SKM-1 treated with dmso at 0.1 percent for 144 hours (cell line): ENCODE measurements at regions not wholly inside any gene's neighbourhood (a gene's known extent, or its start where the extent isn't known, plus 50 kb on each side); places are given as distances from the start of the nearest gene placed in this dataset.

Experiments used
- DNase-seq: peaks from one replicate; lab custom pipeline; 2025; ENCODE audit not compliant: unreplicated experiment; lab: John Stamatoyannopoulos, UW

DNA sequence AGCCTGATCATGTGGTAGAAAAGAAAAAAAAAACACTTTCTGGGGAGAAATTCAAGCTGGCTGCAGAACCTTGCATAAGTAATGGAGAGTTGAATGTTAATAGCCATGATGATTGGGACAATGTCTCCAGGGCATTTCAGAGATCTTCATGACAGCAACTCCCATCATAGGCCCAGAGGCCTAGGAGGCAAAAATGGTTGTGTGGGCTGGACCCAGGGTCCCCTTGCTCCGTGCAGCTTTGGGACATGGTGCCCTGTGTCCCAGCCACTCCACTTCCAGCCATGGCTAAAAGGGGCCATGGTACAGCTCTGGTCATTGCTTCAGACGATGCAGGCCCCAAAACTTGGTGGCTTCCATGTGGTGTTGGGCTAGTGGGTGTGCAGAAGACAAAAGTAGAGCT, 1170.9 kb downstream of the C4orf33 start:
- DNase-seq = no peak

DNA sequence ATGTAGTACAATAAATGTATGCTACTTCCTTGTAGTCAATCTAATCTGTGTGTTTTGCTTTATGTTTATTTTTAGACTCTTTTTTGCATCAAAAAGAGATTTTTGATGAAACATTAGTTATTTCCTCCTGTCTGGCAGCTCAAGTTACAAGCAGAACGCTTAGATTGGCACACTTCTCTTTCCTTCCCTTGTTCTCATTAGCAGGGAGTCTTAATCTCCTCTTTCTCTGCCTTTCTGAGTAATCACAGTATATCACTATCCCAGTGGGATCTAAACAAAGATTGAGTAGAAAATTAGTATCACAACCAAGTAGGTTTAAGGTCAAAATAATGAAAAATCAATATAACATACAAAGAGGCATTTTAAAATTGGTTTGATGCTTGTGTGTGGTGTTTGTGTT, 1192.6 kb downstream of the C4orf33 start:
- DNase-seq = no peak

DNA sequence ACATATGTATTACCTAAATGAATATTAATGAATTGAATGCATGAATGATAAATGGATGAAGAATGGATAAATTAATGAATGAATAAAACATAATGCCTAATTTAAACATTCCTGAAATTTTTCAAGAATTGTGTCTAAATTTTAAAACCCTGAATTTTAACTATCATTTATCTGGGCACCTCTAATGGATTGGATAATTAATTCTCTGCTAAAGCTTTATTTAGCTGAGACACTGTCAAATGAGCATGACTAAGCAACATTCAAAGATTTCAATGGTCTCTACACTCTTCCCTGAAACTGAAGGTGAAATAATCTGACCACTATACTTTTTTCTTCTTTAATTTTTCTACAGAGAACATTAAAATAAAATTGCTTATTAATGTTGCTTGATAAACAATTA, 1197.7 kb downstream of the C4orf33 start:
- DNase-seq = no peak

DNA sequence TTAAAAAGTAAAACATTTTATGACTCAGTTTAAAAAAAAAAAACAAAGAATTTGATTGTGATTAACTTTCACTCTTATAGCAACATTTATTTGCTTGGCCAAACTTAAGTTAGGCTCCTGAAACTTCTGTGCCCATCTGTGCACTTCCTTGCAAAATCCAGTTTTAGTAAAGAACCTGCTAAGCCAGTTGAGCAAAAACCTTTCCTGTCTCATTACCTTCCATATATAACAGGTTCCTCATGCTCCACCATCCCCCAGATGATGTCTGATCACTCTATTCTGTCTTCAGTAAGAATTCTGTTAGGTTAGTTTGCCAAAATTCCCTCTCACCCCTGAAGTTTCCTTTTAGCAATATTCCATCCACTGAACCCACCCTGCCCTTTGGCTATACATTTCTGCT, 1200.5 kb downstream of the C4orf33 start:
- no peak for DNase-seq

DNA sequence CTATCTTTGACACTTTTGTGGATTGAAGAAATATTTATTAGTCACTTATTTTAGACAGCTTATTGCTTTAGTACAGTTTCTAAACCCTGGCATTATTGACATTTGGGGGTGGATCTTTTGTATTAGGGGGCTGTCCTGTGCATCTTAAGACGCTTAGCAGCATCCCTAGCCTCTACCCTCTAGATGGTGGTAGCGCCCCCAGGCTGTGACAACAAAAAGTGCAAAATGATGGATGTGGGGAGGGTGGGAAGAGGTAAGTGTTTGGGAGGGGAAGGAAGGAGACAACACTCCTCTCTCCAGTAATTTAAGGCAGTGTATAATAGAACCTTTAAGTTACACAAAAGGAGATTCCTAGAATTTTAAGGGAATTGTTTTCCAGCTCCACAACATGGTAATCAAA, 1210.6 kb downstream of the C4orf33 start:
- no peak for DNase-seq

DNA sequence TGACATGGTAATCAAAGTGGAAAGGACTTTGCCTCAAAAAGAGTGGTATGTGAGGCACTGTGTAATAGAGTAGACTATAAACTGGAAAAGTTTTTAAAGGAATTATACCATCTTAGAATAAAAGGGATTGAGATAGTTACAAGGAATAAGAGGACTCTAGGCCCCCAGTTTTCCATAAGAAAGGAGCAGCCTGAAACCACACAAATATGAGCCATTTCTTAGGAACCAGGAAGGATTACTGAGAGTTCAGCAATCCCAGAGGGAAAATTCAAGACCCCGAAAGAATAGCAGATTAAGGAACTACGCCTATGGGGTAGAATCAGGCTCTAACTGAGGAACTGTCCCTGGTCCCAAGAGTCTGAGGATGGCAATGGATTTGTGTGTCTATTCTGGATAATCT, 1213.3 kb downstream of the C4orf33 start:
- DNase-seq = no peak

DNA sequence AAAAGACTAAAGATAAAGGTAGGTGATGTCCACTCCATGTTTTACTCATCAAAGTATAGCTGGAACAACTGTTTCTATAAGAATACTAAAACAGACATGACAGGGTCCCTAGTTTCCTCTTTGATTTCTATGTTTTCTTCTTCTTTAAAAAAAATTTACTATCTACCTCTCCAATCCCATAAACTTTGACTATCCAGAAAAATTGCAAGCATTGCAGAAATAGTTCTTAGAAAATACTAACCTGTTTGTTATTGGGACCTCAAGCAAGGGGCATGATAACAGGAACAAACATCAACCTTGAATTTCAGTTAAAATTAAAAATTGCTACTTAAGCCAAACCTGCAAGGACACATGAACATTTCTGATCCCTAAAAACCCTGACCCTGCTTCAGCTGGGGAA, 1226.5 kb downstream of the C4orf33 start:
- DNase-seq = no peak

DNA sequence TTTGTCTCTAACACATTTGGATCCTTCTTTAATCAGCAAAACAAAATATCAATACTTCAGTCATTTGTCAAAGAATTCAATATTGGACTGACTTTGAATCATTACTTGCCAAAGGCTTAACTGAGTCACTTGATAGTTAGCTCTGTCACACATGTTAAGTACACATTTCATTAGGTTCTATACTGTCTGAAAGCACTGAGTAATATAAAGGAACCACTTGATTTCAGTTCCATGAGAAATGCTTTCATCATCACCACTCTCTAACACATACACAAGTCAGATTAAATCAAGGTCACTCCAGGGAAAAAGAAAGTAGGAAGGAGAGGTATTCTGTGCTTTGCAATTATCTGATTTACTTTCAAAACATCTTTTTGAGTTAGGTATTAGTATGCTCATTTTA, 1233.1 kb downstream of the C4orf33 start:
- DNase-seq = no peak

DNA sequence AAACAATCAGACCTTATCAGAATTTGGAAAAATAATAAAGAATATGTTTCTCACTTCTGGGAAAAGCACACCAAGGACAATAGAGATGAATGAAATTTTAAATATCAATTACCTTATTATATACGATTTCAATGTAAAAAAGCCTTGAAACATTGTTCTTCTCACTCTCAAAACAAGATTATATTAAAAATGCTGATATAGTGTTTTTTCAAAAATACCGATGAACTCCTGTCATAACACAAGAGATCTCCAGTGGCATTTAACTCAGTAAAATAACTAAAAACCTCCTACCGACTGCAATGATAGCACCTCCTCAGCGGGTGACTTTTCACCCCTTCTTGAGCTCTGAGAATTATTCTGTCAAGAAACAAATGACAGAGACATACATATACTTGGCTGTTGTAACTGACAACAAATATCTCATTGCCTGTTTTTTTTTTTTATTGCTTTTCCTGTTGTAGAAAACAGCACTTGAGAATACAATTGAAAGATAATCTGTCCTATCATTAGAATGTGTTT, 1237.3 kb downstream of the C4orf33 start:
- DNase-seq = no peak

DNA sequence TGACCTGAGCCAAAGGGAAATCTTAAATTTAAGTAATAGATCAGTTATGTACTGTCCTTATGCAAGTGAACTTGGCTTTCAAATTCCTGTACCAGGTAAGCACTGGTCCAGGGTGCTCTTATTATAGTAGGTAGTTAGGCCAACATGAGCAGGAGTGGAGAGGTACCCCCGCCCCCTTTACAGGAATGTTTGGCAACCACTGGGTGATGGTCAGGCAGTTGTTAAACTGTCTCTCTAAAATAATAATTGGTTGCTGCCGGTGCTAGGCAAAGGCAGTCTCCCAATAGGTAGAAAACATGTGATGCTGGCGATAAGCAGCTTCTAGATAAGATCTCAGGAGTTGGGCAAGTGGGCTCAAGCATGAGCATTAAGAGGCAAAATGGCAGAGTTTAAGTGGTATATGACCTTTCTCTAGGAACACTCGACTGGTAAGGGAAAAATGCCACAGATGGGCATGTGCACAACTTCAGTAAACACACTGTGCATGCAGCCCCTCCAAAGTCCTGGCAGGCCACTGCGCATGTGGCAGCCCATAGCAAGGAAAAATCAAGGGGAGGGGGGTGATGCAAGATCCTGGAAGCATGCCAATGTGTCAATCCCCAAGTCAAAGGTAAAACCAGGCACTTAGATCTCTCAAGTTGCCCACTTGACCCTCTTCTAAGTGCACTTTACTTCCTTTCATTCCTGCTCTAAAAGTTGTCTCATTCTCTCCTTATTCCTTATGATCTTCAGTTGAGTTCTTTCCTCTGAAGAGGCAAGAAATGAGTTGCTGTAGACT, 1239.7 kb downstream of the C4orf33 start:
- DNase-seq = no peak

DNA sequence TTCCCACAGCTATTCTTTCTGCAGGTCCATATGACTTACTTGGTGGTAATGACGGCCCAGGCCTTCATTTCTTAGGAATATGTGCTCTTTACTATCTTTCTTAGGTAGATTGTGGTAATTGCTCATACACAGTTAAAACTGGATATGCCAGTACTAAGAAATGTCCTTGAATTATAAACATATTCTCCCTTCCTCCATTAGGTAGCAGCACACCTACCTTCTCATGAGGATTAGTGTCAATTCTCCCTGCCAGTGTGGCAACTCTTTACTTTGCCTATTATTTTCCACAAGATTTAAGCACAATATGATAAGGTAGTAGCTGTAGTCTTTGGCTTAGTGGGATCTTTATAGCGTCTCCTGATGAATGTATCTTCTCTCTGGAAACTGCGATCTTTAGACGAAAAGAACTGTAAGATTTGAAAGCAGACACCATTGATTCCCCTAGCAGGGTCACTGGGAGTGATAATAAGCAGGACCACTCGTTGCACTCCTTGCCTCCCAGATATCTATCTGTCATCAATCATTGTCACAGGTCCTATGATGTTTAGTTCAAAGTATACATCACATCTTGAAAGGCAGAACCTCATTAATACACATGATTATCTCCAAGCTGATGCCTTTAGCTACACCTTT, 1240.7 kb downstream of the C4orf33 start:
- peak; percentile 16 for DNase-seq

DNA sequence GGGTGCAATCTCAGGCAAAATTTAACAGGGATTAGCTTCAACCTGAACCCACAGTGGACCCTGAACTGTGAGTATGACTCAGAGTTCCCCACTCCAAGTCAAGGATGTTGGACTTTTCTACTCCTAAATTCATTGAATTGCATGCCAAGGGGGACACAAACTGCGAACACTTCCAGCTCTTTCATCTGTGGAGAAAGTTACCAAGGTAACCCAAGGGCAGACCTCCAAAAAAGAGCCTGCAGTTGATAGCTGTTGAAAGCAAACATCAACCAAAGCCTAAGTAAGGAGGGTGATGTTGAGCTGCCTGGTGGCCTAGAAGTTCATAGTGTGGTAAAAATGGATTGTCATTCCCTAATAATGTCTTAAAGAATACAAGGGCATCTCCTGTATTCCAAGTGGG, 1242.9 kb downstream of the C4orf33 start:
- no peak for DNase-seq

DNA sequence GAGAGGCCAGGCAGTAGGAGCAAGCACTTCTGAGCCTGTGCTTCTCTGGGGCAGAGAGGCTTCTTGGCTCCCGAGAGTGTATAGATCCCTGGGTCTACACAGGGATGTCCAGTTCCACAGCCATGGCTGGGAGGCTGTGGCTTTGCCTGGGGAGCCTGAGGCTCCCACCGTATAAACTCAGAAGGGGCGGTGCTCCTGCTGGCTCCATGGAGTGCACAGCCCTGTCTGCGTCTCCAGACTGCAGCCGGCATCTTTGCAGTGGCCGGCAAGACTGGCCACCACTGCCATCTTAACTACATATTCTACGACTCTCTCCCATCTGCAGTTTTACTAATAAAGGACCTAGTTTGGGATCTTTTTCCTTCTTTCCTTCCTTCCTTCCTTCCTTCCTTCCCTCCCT, 1253.8 kb downstream of the C4orf33 start:
- DNase-seq = no peak

DNA sequence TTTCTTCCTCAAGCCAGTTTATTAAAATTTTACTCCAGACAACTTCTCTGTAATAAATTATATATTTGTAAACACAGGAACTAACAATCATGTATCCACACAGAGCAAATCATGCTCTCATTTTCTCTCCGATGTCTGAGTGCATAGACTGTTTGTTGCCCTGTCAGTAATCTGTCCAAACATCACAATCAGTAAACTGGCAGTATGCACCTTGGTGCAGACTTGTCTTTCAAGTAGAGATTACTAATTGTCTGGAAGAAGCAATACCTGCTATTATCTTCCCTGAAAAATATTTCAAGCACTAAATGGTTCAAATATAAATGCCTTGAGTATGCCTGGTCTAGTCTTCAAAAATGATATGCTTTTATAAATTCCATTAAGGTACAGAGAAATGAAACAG, 1260.9 kb downstream of the C4orf33 start:
- DNase-seq = no peak

DNA sequence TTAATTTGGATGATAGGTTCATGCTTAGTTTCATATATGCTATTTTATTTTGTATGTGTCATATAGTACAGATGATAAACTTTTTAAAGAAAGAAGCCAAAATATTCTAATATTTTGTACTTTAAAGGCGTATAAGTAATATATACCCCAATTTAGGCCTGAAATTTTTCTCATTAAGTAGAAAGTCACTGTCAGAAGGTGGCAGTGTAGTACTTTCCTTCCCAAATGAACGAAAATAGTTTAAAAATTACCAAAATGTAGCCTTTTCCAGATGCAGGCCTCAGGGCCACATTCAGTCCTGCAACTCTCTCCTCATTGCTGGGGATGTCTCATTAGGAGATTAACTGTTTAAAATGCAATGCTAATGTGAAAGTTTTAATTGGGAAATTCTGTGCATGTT, 1263.6 kb downstream of the C4orf33 start:
- no peak for DNase-seq

DNA sequence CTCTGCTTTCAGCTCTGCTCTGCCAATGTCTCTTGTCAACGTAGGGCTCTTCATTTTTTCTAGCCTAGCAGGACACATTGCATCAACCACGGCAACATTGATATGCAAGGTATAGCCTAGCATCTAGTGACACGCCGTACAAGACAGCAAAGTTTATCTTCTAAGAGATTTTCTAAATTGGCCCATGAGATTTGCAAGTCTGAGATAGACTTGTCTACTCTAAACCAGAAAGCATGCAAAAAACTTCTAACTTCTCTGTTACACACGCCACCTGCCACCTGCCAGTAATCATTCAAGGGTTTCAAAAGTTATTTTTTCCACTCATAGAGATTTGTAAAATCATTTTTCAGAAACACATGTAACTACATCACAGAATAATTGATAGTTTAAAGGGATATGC, 1265.7 kb downstream of the C4orf33 start:
- DNase-seq = no peak

DNA sequence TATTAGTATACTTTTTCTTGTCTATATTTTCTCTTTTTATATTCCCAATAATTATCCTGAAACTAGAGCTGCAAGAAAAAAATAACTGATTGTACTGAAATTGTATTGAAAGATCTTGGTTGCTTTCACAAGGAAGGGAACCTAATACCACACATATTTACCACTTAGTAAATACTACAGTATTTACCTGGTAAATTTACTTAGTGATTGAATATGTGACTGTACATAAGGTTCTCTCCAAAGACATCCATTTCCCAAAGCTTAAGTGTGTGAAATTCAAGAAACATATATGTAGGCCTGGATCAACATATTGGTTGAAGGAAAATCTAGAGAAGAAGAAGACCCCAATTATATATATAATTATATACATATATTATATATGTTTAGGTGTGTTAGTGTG, 1272.7 kb downstream of the C4orf33 start:
- DNase-seq = no peak

DNA sequence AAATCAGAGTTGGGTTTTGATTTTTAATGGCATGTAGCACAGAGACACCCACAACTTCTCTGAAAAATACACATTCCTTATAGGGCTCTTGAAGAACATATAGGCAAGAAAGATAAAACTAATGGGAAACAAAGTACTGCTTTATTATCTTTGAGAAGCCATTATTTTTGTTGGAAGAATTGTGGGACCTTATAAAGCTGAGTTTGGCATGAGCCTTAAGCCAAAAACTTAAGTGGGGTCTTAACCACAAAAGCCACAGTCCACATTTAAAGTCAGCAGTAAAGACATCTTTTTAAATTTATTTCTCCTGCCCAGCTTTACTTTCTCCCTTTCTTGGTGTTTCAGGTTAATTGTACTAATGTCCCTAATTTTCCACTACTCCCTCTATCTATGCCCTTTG, 1297.3 kb downstream of the C4orf33 start:
- no peak for DNase-seq

DNA sequence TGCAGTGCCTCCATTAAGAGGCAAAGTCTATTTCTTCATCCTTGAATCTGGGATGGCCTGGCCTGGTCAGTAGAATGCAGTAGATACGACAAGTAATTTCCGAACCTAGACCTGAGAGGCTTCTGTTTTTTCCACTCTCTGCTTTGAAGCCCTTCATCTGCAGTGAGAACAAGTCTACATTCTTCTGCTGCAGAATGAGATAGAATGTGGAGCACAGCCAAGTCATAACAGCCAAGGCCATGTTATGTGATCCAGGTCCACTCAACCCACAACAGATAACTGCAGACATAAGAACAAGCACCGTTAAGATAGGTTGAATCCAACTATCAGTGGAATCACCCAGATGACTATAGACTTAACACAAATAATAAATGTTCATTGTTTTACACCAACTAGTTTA, 1297.7 kb downstream of the C4orf33 start:
- no peak for DNase-seq

DNA sequence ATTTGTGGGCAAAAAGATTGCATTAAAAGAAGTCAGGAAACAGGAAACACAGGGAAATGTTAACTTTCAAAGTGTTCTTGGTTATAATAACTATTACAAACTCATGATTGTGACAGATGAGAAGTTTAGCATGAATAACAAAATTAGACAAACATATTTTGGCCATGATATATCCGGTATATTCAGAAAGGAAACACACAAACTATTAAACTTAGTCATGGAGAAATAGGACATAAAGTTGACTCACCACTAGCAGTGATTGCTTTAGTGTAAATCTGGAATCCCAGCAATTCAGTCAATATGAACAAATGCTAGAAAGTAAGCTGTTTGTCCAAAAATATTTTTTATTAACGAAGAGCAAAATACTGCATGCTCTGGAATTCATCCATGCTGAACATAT, 1299.9 kb downstream of the C4orf33 start:
- no peak for DNase-seq

DNA sequence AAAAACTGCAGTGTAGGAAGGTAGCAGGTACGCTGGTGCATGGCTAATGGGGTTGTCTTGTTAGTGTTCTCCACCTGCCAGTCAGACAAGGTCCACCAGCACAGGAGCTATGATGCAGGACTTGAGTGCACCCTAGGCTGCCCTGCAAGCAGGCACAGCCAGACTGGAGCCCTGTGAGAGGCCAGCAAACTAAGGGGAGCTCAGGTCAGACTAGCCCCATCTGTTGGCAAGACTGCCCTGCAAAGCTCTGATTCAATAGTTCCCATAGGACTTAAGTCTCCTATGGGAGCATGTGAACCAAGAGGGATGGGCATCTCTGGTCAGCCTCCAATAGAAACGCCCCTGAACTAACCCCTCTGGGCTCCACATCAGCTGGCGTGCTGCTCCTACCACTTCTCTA, 1307.3 kb downstream of the C4orf33 start:
- no peak for DNase-seq

DNA sequence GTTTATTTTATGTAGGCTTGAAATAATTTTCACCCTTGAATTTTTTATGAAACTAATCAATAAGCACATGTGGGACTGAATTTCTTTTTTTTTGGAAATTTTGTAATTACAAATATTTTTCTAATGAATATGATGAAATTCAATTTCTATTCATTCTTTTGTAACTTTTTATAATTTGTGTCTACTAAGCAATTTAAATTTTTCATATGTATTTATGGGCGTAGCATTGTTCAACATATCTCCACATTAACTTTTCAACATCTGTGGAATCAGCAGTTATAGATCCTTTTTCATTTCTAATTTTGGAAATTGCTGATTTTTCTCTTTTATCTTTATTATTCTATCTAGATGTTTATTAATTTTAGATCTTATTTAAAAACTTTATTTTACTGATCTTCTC, 1320.3 kb downstream of the C4orf33 start:
- no peak for DNase-seq
